CD4-positive, CD25-positive, alpha-beta regulatory T cell (primary cell): ENCODE measurements at regions not wholly inside any gene's neighbourhood (a gene's known extent, or its start where the extent isn't known, plus 50 kb on each side); places are given as distances from the start of the nearest gene placed in this dataset.
A peak's percentile ranks its signal among the peaks of the same experiment; 100 is the strongest.
"Not testable (repeated sequence)": the region's sequence is repeated elsewhere in the genome, so short reads cannot be mapped to it uniquely, and the experiment has no call there.

Experiments used
- ATAC-seq, 2 donors: fragments of 150-1000 bp; cut with Tn5 transposase; one replicate each; pipeline ENCODE4 v1.10.0; 2021; ENCODE audit warnings: low read depth in 2 of 2, moderate number of reproducible peaks in 2 of 2, moderate library complexity in 1 of 2
- DNase-seq, 3 donors: peaks; one replicate each; pipeline versions ENCODE4 v3.0.0 to v3.0.0-alpha.2; 2012 to 2022; ENCODE audit warnings: mixed read lengths in 1 of 3
- H3K27ac ChIP-seq: one replicate; pipeline ENCODE4 v1.7.0; 2013; ENCODE audit warnings: mild to moderate bottlenecking, low read length; ENCODE audit not compliant: insufficient read depth, poor library complexity, severe bottlenecking
- H3K27me3 ChIP-seq: one replicate; pipeline ENCODE4 v1.7.0; 2013; ENCODE audit warnings: low read length; ENCODE audit not compliant: control insufficient read depth, insufficient read depth
- H3K36me3 ChIP-seq: one replicate; pipeline ENCODE4 v1.7.0; 2013; ENCODE audit warnings: mild to moderate bottlenecking, low read length, moderate library complexity; ENCODE audit not compliant: control insufficient read depth, insufficient read depth
- H3K4me1 ChIP-seq: 2 replicates; pipeline ENCODE4 v1.7.0; 2013; ENCODE audit warnings: mild to moderate bottlenecking, low read length; ENCODE audit not compliant: insufficient read depth, control insufficient read depth, poor library complexity, severe bottlenecking
- H3K4me3 ChIP-seq: one replicate; pipeline ENCODE4 v1.7.0; 2013; ENCODE audit warnings: low read depth, mild to moderate bottlenecking, low read length, moderate library complexity
- H3K9me3 ChIP-seq, 2 experiments: 1 replicate in 1 of 2; 2 replicates in 1 of 2; pipeline ENCODE4 v1.7.0; 2013; ENCODE audit warnings: low read length in 2 of 2, mild to moderate bottlenecking in 1 of 2, moderate library complexity in 1 of 2; ENCODE audit not compliant: control insufficient read depth in 2 of 2
- H3K27ac Mint-ChIP-seq, 3 donors: one replicate each; pipeline ENCODE4 v1.8.0; 2020 to 2022; ENCODE audit warnings: mild to moderate bottlenecking in 3 of 3, mixed read lengths in 3 of 3, moderate library complexity in 2 of 3
- H3K27me3 Mint-ChIP-seq: one replicate; pipeline ENCODE4 v1.8.0; 2022; ENCODE audit warnings: mild to moderate bottlenecking, mixed read lengths
- H3K36me3 Mint-ChIP-seq: one replicate; pipeline ENCODE4 v1.8.0; 2020; ENCODE audit warnings: mixed read lengths
- H3K4me1 Mint-ChIP-seq, 4 donors: one replicate each; pipeline ENCODE4 v1.8.0; 2020 to 2022; ENCODE audit warnings: mixed read lengths in 4 of 4, mild to moderate bottlenecking in 1 of 4
- H3K4me3 Mint-ChIP-seq, 4 donors: one replicate each; pipeline ENCODE4 v1.8.0; 2020 to 2022; ENCODE audit warnings: mild to moderate bottlenecking in 4 of 4, mixed read lengths in 4 of 4, moderate library complexity in 3 of 4
- H3K9me3 Mint-ChIP-seq, 7 donors: one replicate each; pipeline ENCODE4 v1.8.0; 2020 to 2022; ENCODE audit warnings: mixed read lengths in 7 of 7, mild to moderate bottlenecking in 3 of 7, moderate library complexity in 2 of 7

DNA sequence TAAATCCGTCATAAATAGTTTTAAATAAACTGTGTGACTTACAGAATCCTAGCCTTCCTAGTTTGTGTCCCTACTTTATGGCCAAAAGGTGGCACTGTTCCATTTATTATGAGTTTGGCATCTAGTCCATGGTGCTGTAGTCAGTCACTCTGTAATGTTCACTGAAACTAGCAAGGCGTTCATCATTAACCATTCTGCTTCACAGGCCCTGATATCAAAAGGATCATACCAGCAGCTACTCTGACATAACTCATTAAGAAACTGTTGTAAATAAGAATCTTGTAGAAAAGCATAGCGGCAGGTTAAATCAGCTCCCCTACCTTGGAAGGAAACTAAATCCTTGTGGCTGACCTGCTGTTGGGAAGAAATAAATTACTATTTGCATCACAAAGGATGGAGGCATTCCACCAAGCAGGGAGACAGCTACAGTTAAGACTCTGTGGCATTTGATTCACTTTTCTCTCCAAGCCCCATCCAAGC is 919.6 kb upstream of the DIAPH2 start:
- Mint-ChIP-seq H3K36me3 (no peaks in the 10 kb centered on the region), H3K27me3 (no peaks in the 10 kb centered on the region), H3K4me3 (no peak overlapping the region), H3K4me1 (no peaks in the 10 kb centered on the region), H3K9me3 (peaks cover 0 to under 1% (median 0%) of the 10 kb centered on the region in 7 donors), H3K27ac (no peak overlapping the region)
- no peak overlapping the region for H3K4me3 ChIP-seq
- no peaks in the 10 kb centered on the region for H3K27me3 ChIP-seq
- H3K4me1 ChIP-seq, result no peaks in the 10 kb centered on the region
- H3K27ac ChIP-seq, result no peak overlapping the region
- DNase-seq, result peak in 1 of 3 donors; percentile 20
- H3K9me3 ChIP-seq, result no peaks in the 10 kb centered on the region
- ATAC-seq, result no peak
- H3K36me3 ChIP-seq, result no peaks in the 10 kb centered on the region

DNA sequence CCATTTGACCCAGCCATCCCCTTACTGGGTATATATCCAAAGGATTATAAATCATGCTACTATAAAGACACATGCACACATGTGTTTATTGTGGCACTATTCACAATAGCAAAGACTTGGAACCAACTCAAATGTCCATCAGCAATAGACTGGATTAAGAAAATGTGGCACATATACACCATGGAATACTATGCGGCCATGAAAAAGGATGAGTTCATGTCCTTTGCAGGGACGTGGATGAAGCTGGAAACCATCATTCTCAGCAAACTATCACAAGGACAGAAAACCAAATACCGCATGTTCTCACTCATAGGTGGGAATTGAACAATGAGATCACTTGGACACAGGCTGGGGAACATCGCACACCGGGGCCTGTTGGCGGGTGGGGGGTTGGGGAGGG is 913.4 kb upstream of the DIAPH2 start:
- not testable (repeated sequence) for ATAC-seq, H3K4me3 ChIP-seq, H3K4me3 Mint-ChIP-seq, H3K4me1 Mint-ChIP-seq, H3K27ac Mint-ChIP-seq, H3K36me3 ChIP-seq, H3K9me3 Mint-ChIP-seq, H3K36me3 Mint-ChIP-seq, H3K27me3 Mint-ChIP-seq, DNase-seq, H3K4me1 ChIP-seq, H3K27ac ChIP-seq, H3K9me3 ChIP-seq, H3K27me3 ChIP-seq

DNA sequence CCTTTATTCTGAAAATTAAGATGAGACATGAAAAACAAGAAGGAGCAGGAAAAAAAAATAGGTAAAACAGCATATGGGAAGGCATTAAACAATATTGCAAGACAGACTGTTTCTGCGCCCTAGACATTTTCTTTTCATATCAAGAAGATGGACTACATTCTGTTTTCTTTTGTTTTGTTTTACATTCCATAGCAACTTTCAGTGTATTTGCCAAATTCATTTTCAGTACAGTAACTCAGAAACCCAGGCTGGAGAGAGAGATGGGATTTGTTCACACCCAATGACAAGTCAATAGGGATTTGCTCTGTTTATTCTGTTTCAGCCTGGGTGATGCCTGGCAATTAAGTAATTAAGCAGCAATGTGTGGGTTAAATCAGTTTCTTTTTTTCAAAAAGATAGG is 892.8 kb upstream of the DIAPH2 start:
- DNase-seq, result no peak
- ATAC-seq, result no peak
- H3K9me3 Mint-ChIP-seq, result peaks cover 0 to 4% (median 0%) of the 10 kb centered on the region in 7 donors
- no peak overlapping the region for H3K4me3 Mint-ChIP-seq
- H3K27me3 Mint-ChIP-seq, result no peaks in the 10 kb centered on the region
- Histone ChIP-seq H3K36me3 (no peaks in the 10 kb centered on the region), H3K4me1 (no peaks in the 10 kb centered on the region), H3K27ac (no peak overlapping the region), H3K27me3 (no peaks in the 10 kb centered on the region), H3K9me3 (no peaks in the 10 kb centered on the region), H3K4me3 (no peak overlapping the region)
- H3K36me3 Mint-ChIP-seq, result no peaks in the 10 kb centered on the region
- H3K27ac Mint-ChIP-seq, result no peak overlapping the region
- no peaks in the 10 kb centered on the region for H3K4me1 Mint-ChIP-seq

- no peaks in the 10 kb centered on the region for H3K36me3 Mint-ChIP-seq
- H3K9me3 ChIP-seq, result no peaks in the 10 kb centered on the region
- H3K9me3 Mint-ChIP-seq, result peaks cover 0 to 5% (median 0%) of the 10 kb centered on the region in 7 donors
- no peaks in the 10 kb centered on the region for H3K27me3 Mint-ChIP-seq
- H3K27me3 ChIP-seq, result no peaks in the 10 kb centered on the region
- H3K4me1 Mint-ChIP-seq, result no peaks in the 10 kb centered on the region
- DNase-seq (no peak), ATAC-seq (no peak)
- H3K27ac Mint-ChIP-seq, result peak overlapping the region in 1 of 3 donors; percentile 32
- H3K4me1 ChIP-seq, result no peaks in the 10 kb centered on the region
- H3K4me3 Mint-ChIP-seq, result no peak overlapping the region
- H3K36me3 ChIP-seq, result no peaks in the 10 kb centered on the region
- H3K4me3 ChIP-seq, result no peak overlapping the region
- no peak overlapping the region for H3K27ac ChIP-seq
Observed at GRCh38 chrX:95797344-95797743, 887.3 kb upstream of the DIAPH2 start.

GRCh38 chrX:95823796-95824195 is 860.8 kb upstream of the DIAPH2 start:
- H3K4me1 Mint-ChIP-seq, result no peaks in the 10 kb centered on the region
- ATAC-seq, result no peak
- no peaks in the 10 kb centered on the region for H3K4me1 ChIP-seq
- H3K9me3 ChIP-seq, result no peaks in the 10 kb centered on the region
- H3K27ac Mint-ChIP-seq, result no peak overlapping the region
- peaks cover 0 to 1% (median 0%) of the 10 kb centered on the region in 7 donors for H3K9me3 Mint-ChIP-seq
- no peaks in the 10 kb centered on the region for H3K27me3 ChIP-seq
- H3K27ac ChIP-seq, result no peak overlapping the region
- no peak overlapping the region for H3K4me3 Mint-ChIP-seq
- no peak overlapping the region for H3K4me3 ChIP-seq
- no peaks in the 10 kb centered on the region for H3K36me3 Mint-ChIP-seq
- no peaks in the 10 kb centered on the region for H3K27me3 Mint-ChIP-seq
- no peaks in the 10 kb centered on the region for H3K36me3 ChIP-seq
- DNase-seq, result no peak

DNA sequence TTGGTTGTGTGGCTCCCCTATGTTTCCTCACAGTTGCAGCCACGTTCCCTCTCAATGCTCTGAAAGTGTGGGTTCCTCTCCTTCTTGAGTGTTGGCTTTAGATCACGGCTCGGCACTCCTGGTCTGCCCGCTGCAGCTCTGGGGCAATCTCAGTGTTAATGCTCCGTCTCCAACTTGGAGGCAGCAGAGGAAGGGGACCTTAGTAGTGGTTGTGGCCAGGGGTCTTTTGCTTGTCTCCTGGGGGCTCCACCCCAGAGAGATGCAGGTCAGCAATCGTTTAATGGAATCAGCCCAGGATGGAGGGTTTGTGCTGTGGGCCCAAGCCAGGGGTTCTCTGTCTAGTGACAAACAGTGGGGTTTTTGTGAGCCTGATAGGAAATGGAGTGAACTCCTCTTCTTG is 849.4 kb upstream of the DIAPH2 start:
- H3K4me3 Mint-ChIP-seq, result no peak overlapping the region
- no peaks in the 10 kb centered on the region for H3K27me3 Mint-ChIP-seq
- Histone ChIP-seq H3K9me3 (no peaks in the 10 kb centered on the region), H3K36me3 (no peaks in the 10 kb centered on the region), H3K4me3 (no peak overlapping the region), H3K27ac (no peak overlapping the region), H3K27me3 (no peaks in the 10 kb centered on the region), H3K4me1 (no peaks in the 10 kb centered on the region)
- no peak overlapping the region for H3K27ac Mint-ChIP-seq
- ATAC-seq (no peak), DNase-seq (no peak)
- H3K9me3 Mint-ChIP-seq, result peaks cover 0 to 1% (median 0%) of the 10 kb centered on the region in 7 donors
- no peaks in the 10 kb centered on the region for H3K36me3 Mint-ChIP-seq
- no peaks in the 10 kb centered on the region for H3K4me1 Mint-ChIP-seq

DNA sequence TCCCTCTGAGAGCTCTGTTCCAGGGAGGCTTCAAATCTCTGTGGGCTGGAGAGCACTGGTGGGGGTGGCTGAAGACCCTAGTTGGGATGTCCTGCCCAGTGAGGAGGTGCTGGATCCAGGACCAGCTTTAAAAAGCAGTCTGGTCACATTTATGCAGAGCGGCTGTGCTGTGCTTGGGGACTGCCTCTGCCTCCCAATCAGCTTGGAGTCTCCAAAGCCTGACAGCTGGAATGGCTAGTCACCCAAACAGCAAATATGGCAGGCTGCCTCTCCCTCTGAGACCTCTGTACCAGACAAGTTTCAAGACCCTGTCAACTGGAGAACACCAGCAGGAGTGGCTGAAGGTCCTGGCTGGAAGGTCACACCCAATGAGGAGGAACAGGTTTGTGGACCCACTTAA is 848.1 kb upstream of the DIAPH2 start:
- H3K36me3 Mint-ChIP-seq, result no peaks in the 10 kb centered on the region
- no peaks in the 10 kb centered on the region for H3K4me1 Mint-ChIP-seq
- H3K9me3 Mint-ChIP-seq, result peaks cover 0 to 1% (median 0%) of the 10 kb centered on the region in 7 donors
- Histone ChIP-seq H3K9me3 (no peaks in the 10 kb centered on the region), H3K4me3 (no peak overlapping the region), H3K36me3 (no peaks in the 10 kb centered on the region), H3K4me1 (no peaks in the 10 kb centered on the region), H3K27ac (no peak overlapping the region), H3K27me3 (no peaks in the 10 kb centered on the region)
- no peaks in the 10 kb centered on the region for H3K27me3 Mint-ChIP-seq
- DNase-seq (no peak), ATAC-seq (no peak)
- no peak overlapping the region for H3K27ac Mint-ChIP-seq
- no peak overlapping the region for H3K4me3 Mint-ChIP-seq

- DNase-seq (no peak), ATAC-seq (no peak)
- no peak overlapping the region for H3K27ac Mint-ChIP-seq
- H3K4me3 ChIP-seq, result no peak overlapping the region
- H3K36me3 Mint-ChIP-seq, result no peaks in the 10 kb centered on the region
- no peaks in the 10 kb centered on the region for H3K27me3 ChIP-seq
- H3K27me3 Mint-ChIP-seq, result no peaks in the 10 kb centered on the region
- no peaks in the 10 kb centered on the region for H3K36me3 ChIP-seq
- no peak overlapping the region for H3K4me3 Mint-ChIP-seq
- H3K9me3 ChIP-seq, result no peaks in the 10 kb centered on the region
- H3K4me1 ChIP-seq, result no peaks in the 10 kb centered on the region
- peaks cover 0 to 2% (median 0%) of the 10 kb centered on the region in 7 donors for H3K9me3 Mint-ChIP-seq
- H3K27ac ChIP-seq, result no peak overlapping the region
- H3K4me1 Mint-ChIP-seq, result no peaks in the 10 kb centered on the region
Observed at GRCh38 chrX:95841863-95842262, 842.8 kb upstream of the DIAPH2 start.
